ENCODE measurements at regions not wholly inside any gene's neighbourhood (a gene's known extent, or its start where the extent isn't known, plus 50 kb on each side); places are given as distances from the start of the nearest gene placed in this dataset.

DNA sequence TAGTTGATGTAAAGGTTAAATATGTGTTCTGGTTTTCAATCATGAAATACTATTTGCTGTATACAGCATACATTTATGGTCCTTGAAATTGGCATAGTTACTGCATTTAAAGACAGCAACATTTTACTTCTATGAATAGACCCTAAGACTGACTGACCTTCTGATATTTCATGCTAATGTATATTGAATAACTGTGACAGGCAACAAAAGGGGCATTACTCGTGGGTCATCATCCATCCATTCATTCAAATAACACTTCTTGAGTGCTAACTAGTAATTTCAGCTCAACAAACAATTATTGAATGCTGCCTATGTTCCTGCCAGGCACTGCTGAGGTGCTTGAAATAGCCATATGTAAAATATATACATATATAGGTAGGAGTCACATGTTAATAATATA lies 92.8 kb upstream of the ADAMTS3 start:
- TF ChIP-seq CTCF (IDR thresholded peaks at IDR 0.05) (no peak), POLR2AphosphoS5 (IDR thresholded peaks at IDR 0.05) (no peak)

Measured in upper lobe of left lung (tissue), 4 donors.